GM21723 (cell line): ENCODE measurements at regions not wholly inside any gene's neighbourhood (a gene's known extent, or its start where the extent isn't known, plus 50 kb on each side); places are given as distances from the start of the nearest gene placed in this dataset.

Experiments
- ATAC-seq: cut with Tn5 transposase; IDR thresholded peaks from one replicate; pipeline ENCODE4 v1.9.1; 2021; ENCODE audit warnings: mild to moderate bottlenecking, moderate library complexity; ENCODE audit not compliant: unreplicated experiment

DNA sequence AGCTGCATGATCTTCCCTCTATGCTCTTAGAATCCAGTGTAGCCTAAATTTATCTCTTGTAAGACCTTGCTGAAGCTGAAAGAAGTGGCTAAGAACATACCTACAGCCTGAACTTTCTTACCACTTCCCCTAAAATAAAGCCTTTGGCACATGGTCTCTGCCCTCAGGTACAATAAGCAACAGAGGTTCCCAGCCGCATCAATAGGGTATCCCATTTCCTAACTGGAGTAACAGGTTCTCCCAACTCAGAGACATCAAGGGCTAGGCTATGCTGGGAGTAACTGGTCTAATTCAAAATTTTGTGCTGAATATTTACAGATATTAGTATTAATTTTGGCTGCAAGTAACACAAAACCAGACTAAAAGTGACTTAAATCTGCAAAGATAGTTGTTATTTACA is 335.8 kb upstream of the TRPC7 start:
- ATAC-seq, result no peak

- no peak for ATAC-seq
Measured at GRCh38 chr5:136699651-136700050, 334.3 kb upstream of the TRPC7 start.

GRCh38 chr5:136698970-136699369 is 333.6 kb upstream of the TRPC7 start:
- no peak for ATAC-seq

DNA sequence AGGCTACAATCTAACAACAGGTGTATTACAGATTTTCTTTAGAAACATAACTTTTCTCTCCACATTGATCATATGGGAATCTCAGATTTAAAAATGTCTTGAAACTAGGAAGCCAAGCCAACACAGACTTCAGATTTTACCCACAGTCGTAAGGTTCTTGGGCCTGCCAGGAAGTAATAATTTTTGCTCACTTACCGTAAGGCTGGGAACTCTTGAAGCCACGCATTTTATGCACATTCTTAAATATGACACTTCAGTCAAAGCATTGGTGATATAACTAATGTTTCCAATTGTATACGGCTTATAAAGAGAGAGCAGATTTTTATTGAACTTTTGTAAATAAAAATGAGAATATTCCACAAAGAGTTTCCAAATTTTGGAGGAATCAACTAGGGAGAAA is 328.9 kb upstream of the TRPC7 start:
- no peak for ATAC-seq

- no peak for ATAC-seq
Measured at GRCh38 chr5:136689552-136689951, 324.2 kb upstream of the TRPC7 start.

- ATAC-seq, result no peak
Measured at GRCh38 chr5:136686192-136686872, 321.0 kb upstream of the TRPC7 start.

- no peak for ATAC-seq
Measured at GRCh38 chr5:136682986-136683385, 317.6 kb upstream of the TRPC7 start.

DNA sequence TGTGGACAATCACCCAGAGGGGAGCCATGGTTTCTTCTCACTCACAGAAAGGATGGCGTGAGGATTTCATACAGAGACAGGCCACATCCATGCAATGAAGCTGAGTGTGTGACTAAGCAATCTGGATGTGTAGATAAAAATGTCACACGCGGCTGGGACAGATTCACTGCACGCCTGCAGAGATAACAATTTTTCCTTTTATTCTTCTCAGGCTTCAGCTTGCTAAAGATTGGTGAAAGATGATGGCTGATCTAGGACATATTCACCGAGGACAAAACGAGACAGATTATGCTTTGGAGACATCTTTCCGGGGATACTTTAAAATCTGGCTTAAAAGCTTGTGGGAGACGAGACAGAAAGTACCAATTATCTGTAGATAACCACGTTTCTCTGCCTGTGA is 313.9 kb upstream of the TRPC7 start:
- no peak for ATAC-seq

DNA sequence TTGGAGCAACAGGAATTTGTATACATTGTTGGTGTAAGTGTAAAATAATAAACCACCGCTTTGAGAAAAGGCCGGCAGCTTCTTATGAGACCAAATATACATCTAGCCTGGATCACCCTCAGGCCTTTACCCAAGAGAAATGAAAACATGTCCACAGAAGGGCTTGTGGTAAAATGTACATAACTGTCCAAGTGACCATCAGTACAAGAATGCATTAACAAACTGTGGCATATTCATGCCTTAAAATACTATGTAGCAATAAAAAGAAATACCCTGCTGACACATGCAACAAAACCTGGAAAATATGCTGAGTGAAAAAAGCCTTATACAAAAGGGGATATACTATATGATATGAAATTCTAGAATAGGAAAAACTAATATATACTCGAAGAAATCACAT is 311.9 kb upstream of the TRPC7 start:
- ATAC-seq, result no peak

DNA sequence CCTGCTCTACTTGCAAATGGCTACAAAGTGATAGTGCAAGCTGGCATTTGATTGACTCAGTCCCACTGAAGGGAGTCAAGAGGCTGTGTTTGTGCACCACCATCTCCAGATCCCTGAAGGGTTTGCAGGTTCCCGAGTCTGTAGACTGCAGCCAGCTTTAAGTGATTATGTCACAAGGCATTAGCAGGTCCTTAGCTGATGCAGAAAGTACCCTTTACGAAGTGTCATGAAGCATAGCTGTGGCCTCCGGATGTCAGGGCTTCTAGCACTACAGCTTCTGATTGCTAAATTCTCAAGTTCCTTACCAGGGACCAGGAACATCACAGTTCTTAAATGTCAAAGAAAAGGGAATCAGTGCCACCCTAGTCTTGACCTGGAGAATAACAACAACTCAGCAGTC is 311.3 kb upstream of the TRPC7 start:
- ATAC-seq, result no peak

GRCh38 chr5:136675769-136676168 is 310.4 kb upstream of the TRPC7 start:
- ATAC-seq, result no peak

GRCh38 chr5:136674178-136674577 is 308.8 kb upstream of the TRPC7 start:
- ATAC-seq, result no peak

GRCh38 chr5:136667789-136668188 is 302.4 kb upstream of the TRPC7 start:
- ATAC-seq, result no peak

DNA sequence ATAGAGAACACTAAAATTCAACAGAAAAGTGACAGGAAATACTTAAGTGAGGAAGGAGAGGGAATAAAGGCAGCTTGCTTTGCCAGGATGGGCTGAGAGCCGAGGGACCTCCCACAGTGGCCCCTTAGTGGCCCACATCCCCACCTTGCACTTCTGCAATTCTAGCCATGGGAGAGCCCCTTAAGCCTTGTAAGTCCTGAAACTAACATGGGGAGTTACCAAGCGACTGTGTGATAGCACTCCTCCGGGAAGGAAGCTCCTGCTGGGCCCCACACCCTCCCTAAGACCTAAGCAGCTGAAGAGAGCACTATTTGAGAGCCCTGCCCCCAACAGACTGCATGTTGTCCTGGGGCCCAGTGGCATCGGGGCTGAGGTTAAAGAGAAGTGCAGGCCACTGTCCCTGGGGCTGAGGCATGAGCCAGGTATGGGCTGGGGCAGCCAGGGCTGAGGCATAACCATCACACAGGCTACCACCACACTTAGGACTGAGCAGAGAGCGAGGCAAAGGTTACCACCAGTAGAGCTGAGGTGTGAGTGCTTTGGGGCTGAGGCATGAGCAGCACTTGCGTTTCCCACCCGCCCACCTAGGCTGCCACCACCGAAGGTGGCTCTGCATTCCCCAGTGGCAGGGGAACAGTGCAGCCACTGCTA is 301.8 kb upstream of the TRPC7 start:
- no peak for ATAC-seq

GRCh38 chr5:136665331-136665730 is 300.0 kb upstream of the TRPC7 start:
- no peak for ATAC-seq

GRCh38 chr5:136661026-136661425 is 295.7 kb upstream of the TRPC7 start:
- ATAC-seq, result no peak

DNA sequence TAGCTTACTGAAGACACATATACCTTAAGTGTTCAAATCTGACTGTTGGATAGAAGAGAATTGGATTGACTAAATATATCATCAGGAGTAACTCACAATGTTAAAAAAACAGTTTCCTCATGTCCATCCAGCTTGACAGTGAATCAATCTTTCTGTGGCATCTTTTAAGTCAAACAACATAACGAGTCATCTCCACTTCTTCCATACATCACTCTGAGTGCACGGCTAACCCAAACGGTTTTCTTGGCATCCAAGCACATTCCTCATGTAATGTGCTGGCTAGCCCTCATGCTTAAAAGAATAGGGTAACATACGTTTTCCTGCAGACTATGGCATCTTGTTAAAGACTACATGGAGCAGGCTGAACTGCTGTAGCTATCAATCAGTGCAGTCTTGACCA is 291.5 kb upstream of the TRPC7 start:
- ATAC-seq, result no peak

DNA sequence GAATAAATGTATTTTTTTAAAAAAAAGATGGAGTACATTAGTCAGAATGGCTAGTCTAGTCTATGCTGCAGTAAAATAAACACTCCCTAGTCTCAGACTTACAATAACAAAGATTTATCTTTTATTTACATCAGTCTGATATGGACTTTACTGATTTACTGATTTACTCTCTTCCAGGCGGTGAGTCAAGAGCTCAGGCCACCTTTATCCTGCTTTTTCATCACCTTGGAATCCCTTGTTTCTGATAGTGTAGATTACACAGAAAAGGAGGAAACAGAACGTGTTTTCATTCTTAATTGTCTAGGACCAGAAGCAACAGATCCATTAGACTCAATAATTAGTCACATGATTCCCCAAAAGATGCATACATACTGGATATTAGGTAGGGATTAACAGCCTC is 290.1 kb upstream of the TRPC7 start:
- ATAC-seq, result no peak

DNA sequence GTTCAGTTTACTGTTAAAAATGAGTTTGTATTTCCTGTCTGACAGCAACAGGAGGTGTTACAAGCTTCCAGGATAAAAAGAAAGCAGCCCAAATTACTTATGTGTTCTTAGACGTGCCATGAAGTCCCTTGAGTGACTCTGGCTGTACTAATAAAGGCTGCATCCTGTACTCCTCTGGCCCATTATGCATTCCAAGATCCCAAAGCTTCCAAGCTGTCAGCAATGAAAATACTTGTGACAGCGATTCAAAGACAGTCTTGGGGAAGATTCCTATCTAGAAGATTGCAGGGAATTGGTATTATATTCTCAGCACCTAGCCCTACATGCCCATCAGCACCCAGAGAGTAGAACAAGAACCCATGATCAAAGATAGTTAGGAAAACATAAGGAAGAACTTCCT is 281.6 kb upstream of the TRPC7 start:
- ATAC-seq, result no peak

GRCh38 chr5:136642976-136643375 is 277.6 kb upstream of the TRPC7 start:
- no peak for ATAC-seq

DNA sequence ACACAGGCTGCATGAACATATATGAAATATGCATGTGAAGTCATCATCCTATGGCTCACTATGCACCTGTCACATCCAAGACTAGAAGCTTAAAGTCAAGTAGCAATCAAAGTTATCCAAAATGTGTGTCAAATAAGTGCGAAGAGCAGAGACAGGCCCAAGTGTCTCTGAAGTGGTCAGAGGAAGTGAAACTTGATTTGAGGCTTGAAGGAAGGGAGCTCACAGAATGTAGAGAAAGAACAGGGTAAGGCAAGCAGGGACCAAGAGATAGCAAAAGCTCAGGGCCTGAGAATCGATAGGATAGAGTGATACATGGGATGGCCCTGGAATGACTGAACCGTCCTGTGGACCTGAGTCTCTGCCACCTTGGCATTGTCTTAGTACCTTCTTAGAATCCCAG is 274.3 kb upstream of the TRPC7 start:
- ATAC-seq, result no peak

DNA sequence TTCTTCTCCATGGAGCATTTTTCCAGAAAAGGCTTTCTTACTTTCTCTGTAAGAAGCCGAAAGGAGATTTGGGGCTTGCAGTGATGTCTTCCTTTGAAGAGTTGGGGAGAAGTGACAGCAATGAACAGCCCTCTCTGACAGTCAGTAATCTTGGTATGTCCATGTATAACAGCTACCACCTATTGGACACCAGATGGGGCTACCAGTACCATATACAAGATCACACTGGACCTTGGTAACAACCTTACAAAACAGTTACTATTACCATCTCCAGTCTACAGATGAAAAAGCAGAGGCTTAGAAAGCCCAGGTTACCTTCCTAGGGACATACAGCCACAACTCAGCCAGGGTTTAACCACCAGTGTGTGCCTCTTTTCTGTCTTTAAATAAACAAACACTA is 272.7 kb upstream of the TRPC7 start:
- no peak for ATAC-seq

GRCh38 chr5:136636001-136636400 is 270.7 kb upstream of the TRPC7 start:
- no peak for ATAC-seq
